GM21619 (cell line): ENCODE measurements at regions not wholly inside any gene's neighbourhood (a gene's known extent, or its start where the extent isn't known, plus 50 kb on each side); places are given as distances from the start of the nearest gene placed in this dataset.

Source experiments
- ATAC-seq: cut with Tn5 transposase; IDR thresholded peaks from one replicate; pipeline ENCODE4 v1.9.1; 2021; ENCODE audit not compliant: unreplicated experiment

- ATAC-seq: no peak
Observed at GRCh38 chr3:148136816-148137215, 560.9 kb upstream of the AGTR1 start.

GRCh38 chr3:148146241-148146640, 551.5 kb upstream of the AGTR1 start:
- ATAC-seq: no peak

DNA sequence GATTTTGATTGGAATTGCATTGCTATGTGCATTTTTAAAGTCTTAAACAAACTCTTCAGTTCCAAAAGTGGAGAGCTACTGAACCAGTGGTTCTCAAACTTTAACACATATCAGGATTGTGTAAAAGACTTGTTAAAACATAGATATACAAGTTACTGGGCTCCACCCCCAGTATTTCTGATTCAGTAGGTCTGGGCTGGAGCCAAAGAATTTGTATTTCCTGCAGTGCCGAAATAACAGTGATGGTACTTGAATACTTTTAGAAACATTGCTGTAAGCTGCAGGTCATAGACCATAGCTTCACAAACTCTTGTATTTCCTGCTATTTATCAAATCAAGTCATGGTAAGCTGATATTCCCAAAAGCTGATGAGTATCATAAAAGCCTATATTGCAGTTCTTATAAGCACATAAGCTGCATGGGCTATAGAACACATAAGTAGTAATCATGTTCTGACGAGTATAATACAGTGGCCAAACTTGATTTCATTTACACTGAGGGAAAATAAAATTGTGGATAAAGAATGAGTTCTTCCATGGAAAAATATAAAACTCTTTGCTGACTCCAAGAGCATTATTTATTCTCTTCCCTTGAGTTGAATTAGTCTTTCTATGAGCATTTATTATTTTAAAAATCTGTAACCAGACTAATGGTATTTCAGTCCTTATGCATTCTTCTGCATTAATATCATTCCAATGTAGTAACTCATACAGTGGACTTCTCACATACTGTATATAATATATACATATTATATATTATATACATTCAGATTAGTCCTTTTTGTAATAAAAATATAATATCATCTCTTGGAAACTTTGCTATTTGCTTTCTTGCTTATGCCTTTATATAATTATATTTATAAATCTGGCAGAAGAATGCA, 550.5 kb upstream of the AGTR1 start:
- ATAC-seq: no peak

DNA sequence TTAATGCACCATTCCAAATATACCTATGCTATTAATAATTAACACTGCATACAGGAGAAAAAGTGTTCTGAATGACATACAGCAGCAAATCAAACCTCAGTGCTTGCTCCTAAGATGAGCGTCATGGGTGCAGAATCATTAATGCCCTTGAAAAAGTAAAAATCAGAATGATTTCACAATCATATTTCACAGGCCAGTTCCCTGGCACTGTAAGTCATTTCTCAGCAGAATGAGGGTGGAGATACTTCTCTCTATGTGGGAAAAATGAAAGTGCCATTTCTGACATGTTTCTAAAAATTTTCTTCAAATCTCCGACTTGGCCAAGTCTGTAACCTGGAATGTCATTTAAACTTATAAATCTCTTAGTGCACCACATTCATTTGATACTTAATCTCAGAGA, 549.8 kb upstream of the AGTR1 start:
- no peak for ATAC-seq

DNA sequence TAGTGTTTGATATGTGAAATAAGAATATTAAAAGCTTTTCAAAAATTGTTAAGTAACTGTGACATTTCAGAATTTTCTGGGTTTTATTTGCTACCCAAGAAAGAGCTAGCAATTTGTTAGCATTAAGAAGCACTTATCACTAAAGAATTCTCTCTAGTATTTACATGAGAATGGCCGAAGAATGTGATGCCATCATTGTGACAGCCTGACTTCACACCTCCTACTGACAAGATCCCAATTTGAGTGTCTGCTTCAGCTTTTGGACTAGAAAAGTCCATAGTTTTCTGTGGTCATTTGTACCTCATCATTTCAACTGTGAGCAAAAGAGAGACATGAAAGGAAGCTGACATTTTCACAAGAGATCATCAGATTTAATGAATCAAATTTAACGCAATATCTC, 548.1 kb upstream of the AGTR1 start:
- ATAC-seq: no peak

DNA sequence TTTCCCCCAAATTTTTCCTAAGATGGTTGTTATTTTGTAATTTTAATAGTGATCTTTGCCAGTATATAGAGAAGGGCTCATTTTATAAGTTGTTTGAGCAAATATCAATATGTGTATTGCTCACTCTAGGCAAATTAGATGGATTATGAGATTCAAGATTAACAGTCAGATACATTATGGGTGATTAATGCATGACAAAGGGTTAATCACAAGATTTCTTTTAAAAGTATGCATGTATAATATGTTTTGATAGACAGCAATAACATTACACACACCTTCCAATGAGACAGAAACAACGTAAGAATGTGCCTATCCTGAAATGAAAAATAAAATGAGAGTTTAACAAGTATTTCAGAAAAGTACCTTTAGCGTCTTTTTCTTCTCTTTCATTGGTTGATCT, 547.6 kb upstream of the AGTR1 start:
- ATAC-seq: no peak

DNA sequence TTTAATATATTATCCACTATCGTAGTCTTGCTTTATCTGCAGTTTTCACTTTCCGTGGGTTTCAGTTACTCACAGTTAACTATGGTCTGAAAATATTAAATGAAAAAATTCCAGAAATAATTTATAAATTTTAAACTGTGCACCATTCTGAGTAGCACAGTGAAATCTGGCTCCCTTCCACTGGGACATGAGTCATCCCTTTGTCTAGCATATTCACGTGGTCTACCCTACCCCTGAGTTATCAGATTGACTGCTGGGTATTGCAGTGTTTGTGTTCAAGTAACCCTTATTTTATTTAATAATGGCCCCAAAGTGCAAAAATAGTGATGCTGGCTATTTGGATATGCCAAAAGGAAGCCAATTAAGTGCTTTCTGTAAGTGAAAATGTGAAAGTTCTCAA, 539.5 kb upstream of the AGTR1 start:
- ATAC-seq: no peak

- ATAC-seq: no peak
Observed at GRCh38 chr3:148162132-148162531, 535.6 kb upstream of the AGTR1 start.

DNA sequence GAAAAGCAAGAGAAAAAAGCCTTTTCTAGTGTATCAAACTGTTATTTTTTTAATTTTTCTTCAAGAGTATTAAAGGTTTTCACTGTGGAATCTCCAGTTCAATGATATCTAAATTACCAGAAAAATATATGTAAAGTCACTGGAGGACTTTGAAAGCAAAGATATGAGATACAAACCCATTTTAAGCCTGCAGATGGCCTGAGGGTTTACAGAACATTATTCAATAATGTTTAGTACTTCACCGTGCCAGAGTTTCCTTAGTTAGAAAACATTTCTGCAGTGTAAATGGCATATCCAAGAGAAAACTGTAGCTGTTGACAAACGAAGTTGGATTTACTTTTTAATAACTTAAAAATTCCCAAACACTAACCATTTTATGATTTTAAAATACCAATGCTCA, 529.4 kb upstream of the AGTR1 start:
- no peak for ATAC-seq

DNA sequence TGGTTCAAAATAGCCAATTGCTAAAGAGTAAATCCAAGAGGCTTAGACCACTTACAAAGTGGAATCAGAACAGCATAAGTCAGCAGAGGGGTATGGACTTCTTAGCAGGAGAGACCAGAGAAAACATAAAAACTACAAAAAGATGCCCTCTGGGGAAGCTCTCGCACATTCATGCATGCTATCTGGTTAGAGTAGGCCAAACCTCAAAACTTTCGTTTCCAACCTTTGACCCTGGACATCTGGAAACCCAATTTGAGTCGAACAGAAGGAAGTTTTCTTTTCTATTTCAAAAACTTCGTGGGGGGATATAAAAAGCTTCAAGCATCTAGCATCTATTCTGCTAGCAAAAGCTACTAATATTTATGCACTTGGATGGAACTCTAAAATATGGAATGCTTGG, 523.9 kb upstream of the AGTR1 start:
- no peak for ATAC-seq

GRCh38 chr3:148175214-148175613, 522.5 kb upstream of the AGTR1 start:
- ATAC-seq: no peak

- no peak for ATAC-seq
Observed at GRCh38 chr3:148178503-148178902, 519.2 kb upstream of the AGTR1 start.

DNA sequence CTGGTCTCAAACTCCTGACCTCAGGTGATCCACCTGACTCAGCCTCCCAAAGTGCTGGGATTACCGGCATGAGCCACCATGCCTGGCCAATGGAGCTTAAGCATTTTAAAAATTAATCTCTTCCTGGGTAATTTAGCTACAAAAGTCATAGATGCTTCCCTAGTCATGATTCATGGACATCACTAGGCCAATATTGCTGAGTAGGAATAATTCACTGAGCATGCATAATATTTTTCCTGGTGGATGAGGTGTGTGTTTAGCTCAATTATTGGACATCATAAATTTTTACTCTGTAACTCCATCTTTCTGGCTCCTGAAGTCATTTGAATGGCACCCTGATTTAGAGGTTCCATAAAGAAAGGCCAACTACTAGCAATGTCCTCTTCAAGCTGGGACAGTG, 512.9 kb upstream of the AGTR1 start:
- no peak for ATAC-seq

DNA sequence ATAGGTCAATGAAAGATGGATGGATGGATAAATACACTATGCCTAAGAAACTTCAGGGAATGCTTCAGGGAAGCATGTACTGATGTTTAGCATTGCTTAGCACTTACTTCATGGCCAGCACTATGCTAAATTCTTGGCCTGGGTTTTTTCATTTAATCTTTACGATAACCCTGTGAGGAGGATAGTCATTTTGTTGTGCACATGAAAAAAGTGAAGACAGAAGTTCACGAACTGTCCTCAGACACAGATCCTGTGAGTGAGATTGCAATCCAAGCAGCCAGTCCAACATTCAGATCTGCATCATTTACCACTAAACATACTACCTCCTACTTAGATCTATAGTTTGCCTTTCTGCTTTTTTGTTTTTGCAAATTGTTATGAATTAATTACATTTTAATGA, 510.8 kb upstream of the AGTR1 start:
- ATAC-seq: no peak

DNA sequence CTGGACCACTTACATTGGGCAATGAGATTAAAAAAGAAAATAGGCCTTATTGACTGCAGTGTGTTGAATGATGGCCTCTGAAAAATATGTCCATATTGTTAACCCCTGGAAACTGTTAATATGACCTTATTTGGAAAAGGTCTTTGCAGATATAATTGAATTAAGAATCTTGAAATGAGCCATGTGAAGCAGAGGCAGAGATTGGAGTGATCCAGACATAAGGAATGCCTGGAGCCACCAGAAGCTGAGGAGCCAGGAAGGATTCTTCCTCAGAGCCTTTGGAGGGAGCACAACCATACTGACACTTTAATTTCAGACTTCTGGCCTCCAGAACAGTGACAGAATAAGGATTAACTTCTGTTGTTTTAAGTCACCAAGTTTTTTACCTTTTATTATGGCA, 510.4 kb upstream of the AGTR1 start:
- no peak for ATAC-seq

DNA sequence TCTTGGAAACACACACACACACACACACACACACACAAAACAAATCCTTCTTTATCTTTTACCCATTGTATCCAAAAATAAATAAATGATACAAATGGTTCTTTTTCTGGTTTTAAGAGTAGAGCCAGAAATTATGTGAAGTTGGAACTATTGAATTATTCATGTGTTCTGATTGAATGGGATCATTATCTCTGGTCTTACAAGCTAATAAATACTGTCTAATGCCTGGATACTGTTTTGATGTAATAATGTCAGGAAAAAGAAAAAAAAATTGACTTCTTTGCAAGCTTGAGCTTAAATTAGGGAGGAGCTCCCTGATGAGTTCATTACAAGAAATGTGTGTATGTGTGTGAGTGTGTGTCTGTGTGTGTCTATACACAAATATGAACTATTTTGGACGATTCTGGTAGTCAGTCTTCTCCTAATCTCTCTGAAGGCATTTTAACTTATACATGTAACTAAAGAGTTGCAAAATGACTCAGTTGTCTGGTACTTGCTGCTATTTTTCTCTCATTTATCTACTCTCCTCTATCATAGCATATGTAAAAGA, 507.2 kb upstream of the AGTR1 start:
- ATAC-seq: no peak

DNA sequence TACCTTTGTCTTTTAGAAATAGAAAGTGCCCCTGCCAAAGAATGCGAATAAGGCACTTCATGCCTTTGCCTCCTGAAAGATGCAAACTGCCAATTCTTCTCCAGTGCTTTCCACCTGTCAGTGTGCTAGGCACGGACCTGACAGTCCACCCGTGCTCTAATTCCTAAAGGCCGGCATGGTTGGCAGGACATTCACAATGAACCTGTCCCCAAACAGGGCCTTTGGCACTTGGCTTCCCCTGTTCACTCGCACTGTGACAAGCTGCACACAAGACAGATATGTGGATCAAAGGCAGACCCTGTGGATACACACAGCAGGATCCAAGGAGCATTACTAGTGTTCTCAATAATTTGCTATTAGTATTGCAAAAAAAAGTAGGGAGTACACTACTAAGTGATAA, 505.7 kb upstream of the AGTR1 start:
- ATAC-seq: no peak

DNA sequence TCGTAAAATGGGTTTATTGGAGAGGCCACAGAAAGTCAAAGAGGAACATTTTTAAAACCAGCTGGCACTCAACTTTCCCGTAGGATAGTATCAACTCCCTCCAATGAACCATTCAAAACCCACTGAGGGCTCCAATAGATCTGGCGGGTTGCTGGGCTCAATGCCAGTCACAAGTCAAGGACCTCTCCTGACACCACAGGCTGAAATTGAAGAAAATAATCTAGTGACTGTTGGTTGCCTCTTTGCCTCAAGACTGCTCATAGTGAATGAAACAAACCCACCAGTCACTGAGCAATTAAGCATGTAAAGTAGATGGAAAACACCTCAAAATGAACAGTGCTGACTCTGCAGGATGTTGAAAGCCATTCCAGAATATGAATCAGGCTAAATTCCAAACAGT, 500.6 kb upstream of the AGTR1 start:
- no peak for ATAC-seq

DNA sequence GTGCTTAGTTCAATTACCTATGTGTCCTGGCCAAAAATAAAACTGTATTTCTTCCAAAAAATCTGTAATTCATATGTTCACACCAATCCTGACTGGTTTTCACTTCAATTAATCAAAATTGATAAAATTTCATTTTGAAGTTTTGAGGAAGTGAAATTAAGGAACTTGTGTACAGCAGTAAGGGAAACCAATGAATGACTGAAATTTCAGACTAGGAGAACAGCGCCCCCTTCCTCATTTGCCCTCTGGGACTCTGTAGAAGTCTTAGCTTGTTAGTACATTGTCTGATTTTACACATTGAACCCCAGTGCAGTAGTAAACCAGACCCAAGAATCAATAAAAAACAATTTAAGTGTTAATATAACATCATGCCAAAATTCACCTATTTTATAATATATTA, 495.3 kb upstream of the AGTR1 start:
- no peak for ATAC-seq

- no peak for ATAC-seq
Observed at GRCh38 chr3:148203297-148204010, 494.2 kb upstream of the AGTR1 start.

- ATAC-seq: no peak
Observed at GRCh38 chr3:148204131-148204530, 493.6 kb upstream of the AGTR1 start.

GRCh38 chr3:148205977-148206376, 491.7 kb upstream of the AGTR1 start:
- ATAC-seq: no peak
